K562 (cell line): ENCODE measurements at regions not wholly inside any gene's neighbourhood (a gene's known extent, or its start where the extent isn't known, plus 50 kb on each side); places are given as distances from the start of the nearest gene placed in this dataset.

Experiments used
- ATAC-seq: fragments of 200-7000 bp; cut with Tn5 transposase; 3 replicates; pipeline ENCODE4 v1.9.1; 2020; ENCODE audit warnings: moderate library complexity
- BruUV-seq: library from RNA; stranded (reverse); fragments of 400-500 nt; replicated peaks from 2 replicates; lab custom pipeline; 2021; lab: Mats Ljungman, UMichigan
- CTCF ChIA-PET: fragments of 300-600 bp; formaldehyde crosslinking; extraction: SDS; loops from one replicate; lab custom pipeline; 2021; ENCODE audit warnings: low intra/inter-chr PET ratio; lab: Yijun Ruan, JAX
- POLR2A ChIA-PET: fragments of 300-600, 350-650 bp; sonication (Branson Sonifier 250); formaldehyde crosslinking; extraction: SDS; loops from one replicate; lab custom pipeline; 2021; ENCODE audit warnings: antibody characterized with exemption, inconsistent platforms; lab: Yijun Ruan, JAX
- DNase-seq, 4 experiments: peaks; one replicate each; pipeline versions ENCODE4 v3.0.0 to v3.0.0-alpha.2; 2011 to 2018; ENCODE audit warnings: low spot score in 3 of 4, mixed read lengths in 3 of 4; ENCODE audit errors: extremely low read depth in 1 of 4
- FAIRE-seq: peaks from 2 replicates; lab custom pipeline; 2011; peaks lifted over from hg19 to GRCh38; lab: Jason Lieb, UNC
- H2AFZ ChIP-seq: 2 replicates; pipeline ENCODE4 v1.6.0; 2011; ENCODE audit warnings: low read depth, low read length, control low read depth, inconsistent platforms
- H3K27ac ChIP-seq: fragments of 200-600 bp; 3 replicates; pipeline ENCODE4 v1.8.0; 2011; ENCODE audit warnings: low read depth, mild to moderate bottlenecking, control low read depth, inconsistent platforms, low read length, moderate library complexity, mixed read lengths; ENCODE audit errors: extremely low read depth
- H3K27me3 ChIP-seq, 2 experiments: fragments of 300-600 bp in 1 of 2; 2 replicates in 1 of 2; 3 replicates in 1 of 2; pipeline versions ENCODE4 v1.6.0 to v1.8.0; 2011; ENCODE audit warnings: inconsistent platforms in 2 of 2, low read length in 2 of 2, mild to moderate bottlenecking in 1 of 2, mixed read lengths in 1 of 2, moderate library complexity in 1 of 2; ENCODE audit not compliant: control insufficient read depth in 2 of 2, insufficient read depth in 2 of 2
- H3K36me3 ChIP-seq: fragments of 300-600 bp; 3 replicates; pipeline ENCODE4 v1.8.0; 2011; ENCODE audit warnings: mild to moderate bottlenecking, low read length, inconsistent platforms; ENCODE audit not compliant: control insufficient read depth, insufficient read depth
- H3K4me1 ChIP-seq, 2 experiments: fragments of 200-600 bp in 1 of 2; replicated peaks in 1 of 2; 2 replicates in 1 of 2; 3 replicates in 1 of 2; pipeline versions ENCODE4 v1.5.1 to v1.8.0; 2011; ENCODE audit warnings: inconsistent platforms in 2 of 2, low read length in 2 of 2, mild to moderate bottlenecking in 1 of 2, mixed read lengths in 1 of 2, moderate library complexity in 1 of 2; ENCODE audit not compliant: control insufficient read depth in 2 of 2, insufficient read depth in 2 of 2
- H3K4me2 ChIP-seq: 2 replicates; pipeline ENCODE4 v1.6.1; 2011; ENCODE audit warnings: low read length, control low read depth, inconsistent platforms, mixed read lengths; ENCODE audit not compliant: insufficient read depth
- H3K4me3 ChIP-seq: fragments of 200-600 bp; sonication (generic), shearing (Covaris generic); 2 replicates; pipeline ENCODE4 v1.5.1; 2016; ENCODE audit warnings: control low read depth, inconsistent platforms
- H3K79me2 ChIP-seq: fragments of 200-600 bp; 3 replicates; pipeline ENCODE4 v1.8.0; 2011; ENCODE audit warnings: low read length, inconsistent platforms; ENCODE audit not compliant: control insufficient read depth, insufficient read depth
- H3K9ac ChIP-seq, 2 experiments: 2 replicates each; pipeline versions ENCODE4 v1.6.0 to v1.6.1; 2011; ENCODE audit warnings: low read depth in 2 of 2, low read length in 2 of 2, control low read depth in 1 of 2, inconsistent platforms in 1 of 2, mild to moderate bottlenecking in 1 of 2, mixed read lengths in 1 of 2; ENCODE audit not compliant: insufficient read depth in 1 of 2
- H3K9me1 ChIP-seq: one replicate; pipeline ENCODE4 v1.6.0; 2011; ENCODE audit warnings: inconsistent platforms, mild to moderate bottlenecking, low read length, moderate library complexity; ENCODE audit not compliant: control insufficient read depth, insufficient read depth
- H3K9me3 ChIP-seq: replicated peaks from 2 replicates; pipeline ENCODE4 v1.5.1; 2011; ENCODE audit warnings: low read depth, low read length, inconsistent platforms; ENCODE audit not compliant: control insufficient read depth, insufficient read depth
- H4K20me1 ChIP-seq: replicated peaks from 2 replicates; pipeline ENCODE4 v1.6.1; 2011; ENCODE audit warnings: low read length, inconsistent platforms, mixed read lengths; ENCODE audit not compliant: control insufficient read depth, insufficient read depth
- COPS2 ChIP-seq: fragments of 450-650 bp; conservative IDR thresholded peaks from 2 replicates; pipeline ENCODE4 v1.6.1; 2016; ENCODE audit warnings: mild to moderate bottlenecking, moderate library complexity
- HDGF ChIP-seq: fragments of 450-650 bp; IDR thresholded peaks from 2 replicates; pipeline ENCODE4 v1.6.1; 2016
- PRDM10 ChIP-seq: fragments of 450-650 bp; IDR thresholded peaks from 2 replicates; pipeline ENCODE4 v1.6.1; 2018; ENCODE audit not compliant: partially characterized antibody
- SOX6 ChIP-seq: fragments of 450-650 bp; IDR thresholded peaks from 2 replicates; pipeline ENCODE4 v1.6.1; 2014; ENCODE audit warnings: mild to moderate bottlenecking
- TARDBP ChIP-seq: fragments of 450-650 bp; IDR thresholded peaks from 2 replicates; pipeline ENCODE4 v1.6.1; 2016
- ZNF3 ChIP-seq: fragments of 250-450 bp; sonication (Bioruptor Pico); IDR thresholded peaks from 2 replicates; pipeline ENCODE4 v1.5.0; 2021; ENCODE audit warnings: mild to moderate bottlenecking, moderate library complexity
- ZNF436 ChIP-seq: fragments of 250-450, 450-650 bp; sonication (Bioruptor Pico); formaldehyde crosslinking; IDR thresholded peaks from 2 replicates; pipeline ENCODE4 v1.7.0; 2020; ENCODE audit warnings: mild to moderate bottlenecking
- WGBS: fragments of 100-300 bp; shearing (Covaris generic); methylation state at CpG from one replicate; pipeline ENCODE4 v1.1.6; 2016; ENCODE audit warnings: low coverage, mixed read lengths; ENCODE audit not compliant: insufficient coverage; ENCODE audit errors: missing lambda C conversion rate; 5-methylcytosine and 5-hydroxymethylcytosine counted together
- in situ Hi-C: fragments of 300-500 bp; cut with MboI; formaldehyde crosslinking; loops from 4 replicates; pipeline ENCODE4 v1.15.0; 2018; ENCODE audit warnings: inconsistent platforms, mixed read lengths
- intact Hi-C: fragments of 100-400 bp; cut with micrococcal nuclease; formaldehyde crosslinking; loops from 2 replicates; pipeline ENCODE4 v1.14.2; 2022

GRCh38 chr16:65668064-65668595 lies 546.3 kb upstream of the CDH11 start:
- H2AFZ ChIP-seq = no peak overlapping the region
- ATAC-seq = no peak
- no peak for DNase-seq
- H3K9me3 ChIP-seq = no peaks in the 10 kb centered on the region
- ChIA-PET CTCF (no interaction called here), POLR2A (no interaction called here)
- H3K4me2 ChIP-seq = no peak overlapping the region
- FAIRE-seq = no peak
- no peaks in the 10 kb centered on the region for H3K27me3 ChIP-seq
- H3K4me1 ChIP-seq = peaks cover 0 to 3% of the 10 kb centered on the region in 2 experiments; a peak in 2 of 5 replicates
- BruUV-seq = no TSS peak
- H3K79me2 ChIP-seq = no peaks in the 10 kb centered on the region
- H4K20me1 ChIP-seq = no peaks in the 10 kb centered on the region
- TF ChIP-seq SOX6 = no peak
- TF ChIP-seq ZNF3 (CRISPR knock-in tag) = no peak
- no peak for TF ChIP-seq TARDBP
- no peak for TF ChIP-seq COPS2
- no peak for TF ChIP-seq HDGF
- TF ChIP-seq ZNF436 (CRISPR knock-in tag) = no peak
- peak; percentile 14 for TF ChIP-seq PRDM10
- H3K9me1 ChIP-seq = no peaks in the 10 kb centered on the region
- no peak overlapping the region for H3K27ac ChIP-seq
- no peaks in the 10 kb centered on the region for H3K36me3 ChIP-seq
- 5% methylated on average over 3 of the region's 3 CpGs for WGBS
- H3K4me3 ChIP-seq = no peak overlapping the region
- intact Hi-C loops (no loop called here), in situ Hi-C loops (no loop called here)
- H3K9ac ChIP-seq = no peak overlapping the region
